DND-41 (cell line): ENCODE measurements at regions not wholly inside any gene's neighbourhood (a gene's known extent, or its start where the extent isn't known, plus 50 kb on each side); places are given as distances from the start of the nearest gene placed in this dataset.

Experiments used
- CTCF ChIP-seq: IDR thresholded peaks from 2 replicates; pipeline ENCODE4 v1.5.1; 2012; ENCODE audit warnings: borderline replicate concordance, low read length, moderate library complexity, mild to moderate bottlenecking; ENCODE audit not compliant: poor library complexity, severe bottlenecking; ENCODE audit errors: extremely low read depth
- EZH2 ChIP-seq: IDR thresholded peaks from 3 replicates; pipeline ENCODE4 v1.6.1; 2012; ENCODE audit warnings: borderline replicate concordance, low read depth, mild to moderate bottlenecking, moderate library complexity, low read length, inconsistent platforms; ENCODE audit not compliant: severe bottlenecking

GRCh38 chr21:36551321-36551720, 71.4 kb upstream of the CLDN14 start:
- TF ChIP-seq CTCF (no peak), EZH2 (no peak)
